ENCODE measurements at regions not wholly inside any gene's neighbourhood (a gene's known extent, or its start where the extent isn't known, plus 50 kb on each side); places are given as distances from the start of the nearest gene placed in this dataset.
"Not testable (repeated sequence)": the region's sequence is repeated elsewhere in the genome, so short reads cannot be mapped to it uniquely, and the experiment has no call there.

DNA sequence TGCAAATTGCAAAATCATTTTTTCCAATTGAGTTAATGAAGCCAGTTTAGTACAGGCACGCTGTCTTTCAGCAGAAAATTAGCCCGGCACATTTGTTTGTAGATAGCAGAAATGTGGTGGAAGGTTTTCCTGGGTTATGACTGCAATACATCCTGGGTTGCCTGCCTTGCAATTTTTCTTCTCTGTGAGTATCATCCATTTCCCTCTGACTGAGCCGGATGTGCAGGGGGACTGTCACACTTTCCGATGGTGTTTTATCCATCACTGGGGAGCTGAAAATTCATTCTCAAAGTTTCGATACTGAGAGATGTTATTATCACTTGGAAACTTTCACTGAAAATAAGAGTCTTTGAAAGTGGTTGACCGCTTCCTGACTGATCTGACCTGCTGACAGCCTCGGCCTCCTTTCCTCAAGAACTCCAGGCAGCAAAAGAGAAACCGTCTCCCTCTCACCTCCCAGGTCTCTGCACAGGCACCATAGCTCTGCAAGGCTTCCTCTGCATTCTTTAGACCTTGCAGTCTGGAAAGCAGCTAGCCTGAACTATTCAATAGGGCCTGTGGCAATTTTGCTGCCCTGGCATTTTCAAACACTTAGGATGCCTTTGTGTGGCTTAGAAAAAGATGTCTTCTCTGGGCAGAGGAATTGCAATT lies 320.8 kb upstream of the NRP1 start:
- POLR2A ChIA-PET (ENCODE audit: low non-redundant PET) = no interaction called here
- H3K4me3 ChIP-seq (ENCODE audit: low read depth, low read length, poor library complexity, severe bottlenecking) = no peak overlapping the region
- no peaks in the 10 kb centered on the region for H3K9me3 ChIP-seq (ENCODE audit: low read depth, low read length, poor library complexity, severe bottlenecking)
- no peaks in the 10 kb centered on the region for H3K36me3 ChIP-seq (ENCODE audit: insufficient read depth, low read length, poor library complexity, severe bottlenecking)
- DNase-seq (ENCODE audit: low spot score) = no peak
- no TSS peak for BruUV-seq (replicated peaks)
- CTCF ChIA-PET = no interaction called here
- H3K4me1 ChIP-seq (ENCODE audit: insufficient read depth, low read length, poor library complexity, severe bottlenecking) = peaks cover 7% of the 10 kb centered on the region
- intact Hi-C loops (cut with micrococcal nuclease; ENCODE audit: unreplicated experiment) = no loop called here
- TF ChIP-seq, protein P1, sequence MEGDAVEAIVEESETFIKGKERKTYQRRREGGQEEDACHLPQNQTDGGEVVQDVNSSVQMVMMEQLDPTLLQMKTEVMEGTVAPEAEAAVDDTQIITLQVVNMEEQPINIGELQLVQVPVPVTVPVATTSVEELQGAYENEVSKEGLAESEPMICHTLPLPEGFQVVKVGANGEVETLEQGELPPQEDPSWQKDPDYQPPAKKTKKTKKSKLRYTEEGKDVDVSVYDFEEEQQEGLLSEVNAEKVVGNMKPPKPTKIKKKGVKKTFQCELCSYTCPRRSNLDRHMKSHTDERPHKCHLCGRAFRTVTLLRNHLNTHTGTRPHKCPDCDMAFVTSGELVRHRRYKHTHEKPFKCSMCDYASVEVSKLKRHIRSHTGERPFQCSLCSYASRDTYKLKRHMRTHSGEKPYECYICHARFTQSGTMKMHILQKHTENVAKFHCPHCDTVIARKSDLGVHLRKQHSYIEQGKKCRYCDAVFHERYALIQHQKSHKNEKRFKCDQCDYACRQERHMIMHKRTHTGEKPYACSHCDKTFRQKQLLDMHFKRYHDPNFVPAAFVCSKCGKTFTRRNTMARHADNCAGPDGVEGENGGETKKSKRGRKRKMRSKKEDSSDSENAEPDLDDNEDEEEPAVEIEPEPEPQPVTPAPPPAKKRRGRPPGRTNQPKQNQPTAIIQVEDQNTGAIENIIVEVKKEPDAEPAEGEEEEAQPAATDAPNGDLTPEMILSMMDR (conservative IDR thresholded peaks at IDR 0.05; ENCODE audit: low read depth, low read length) = no peak
- no peak for TF ChIP-seq EZH2 (IDR thresholded peaks at IDR 0.05; ENCODE audit: borderline replicate concordance, low read depth, low read length, poor library complexity, severe bottlenecking)
- no peaks in the 10 kb centered on the region for H3K27me3 ChIP-seq (replicated peaks; ENCODE audit: insufficient read depth, low read depth, low read length, poor library complexity)
- no peak overlapping the region for H3K27ac ChIP-seq (ENCODE audit: low read depth, low read length, poor library complexity, severe bottlenecking)

DNA sequence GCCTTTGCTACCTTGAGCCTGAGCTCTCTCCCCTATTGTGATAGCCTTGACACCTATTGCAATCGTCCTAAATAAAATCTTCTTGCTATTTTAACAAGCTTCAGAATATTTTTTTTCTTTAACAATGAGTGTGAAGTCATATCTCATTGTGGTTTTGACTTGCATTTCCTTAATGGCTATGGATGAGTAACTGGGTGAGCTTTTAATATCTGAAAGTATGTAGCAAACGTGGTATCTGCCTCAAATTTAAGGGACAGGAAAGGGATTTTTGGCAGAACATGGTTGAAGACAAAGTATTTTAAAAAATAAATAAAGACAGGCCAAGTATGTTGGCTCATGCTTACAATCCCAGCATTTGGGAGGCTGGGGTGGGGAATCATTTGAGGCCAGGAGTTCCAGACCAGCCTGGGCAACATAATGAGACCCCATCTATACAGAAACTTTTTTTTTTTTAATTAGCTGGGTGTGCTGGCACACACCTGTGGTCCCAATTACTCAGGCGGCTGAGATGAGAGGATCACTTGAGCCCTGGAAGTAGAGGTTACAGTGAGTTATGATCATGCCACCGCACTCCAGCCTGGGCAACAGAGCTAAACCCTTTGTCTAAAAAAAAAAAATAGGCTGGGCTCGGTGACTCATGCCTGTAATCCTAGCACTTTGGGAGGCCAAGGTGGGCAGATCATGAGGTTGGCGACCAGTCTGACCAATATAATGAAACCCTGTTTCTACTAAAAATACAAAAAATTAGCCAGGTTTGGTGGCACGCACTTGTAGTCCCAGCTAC lies 319.3 kb upstream of the NRP1 start:
- Histone ChIP-seq H3K27me3 (replicated peaks; ENCODE audit: insufficient read depth, low read depth, low read length, poor library complexity) (no peaks in the 10 kb centered on the region), H3K36me3 (ENCODE audit: insufficient read depth, low read length, poor library complexity, severe bottlenecking) (no peaks in the 10 kb centered on the region), H3K4me3 (ENCODE audit: low read depth, low read length, poor library complexity, severe bottlenecking) (no peak overlapping the region), H3K4me1 (ENCODE audit: insufficient read depth, low read length, poor library complexity, severe bottlenecking) (no peaks in the 10 kb centered on the region), H3K9me3 (ENCODE audit: low read depth, low read length, poor library complexity, severe bottlenecking) (no peaks in the 10 kb centered on the region), H3K27ac (ENCODE audit: low read depth, low read length, poor library complexity, severe bottlenecking) (no peak overlapping the region)
- no TSS peak for BruUV-seq (replicated peaks)
- POLR2A ChIA-PET (ENCODE audit: low non-redundant PET) = no interaction called here
- CTCF ChIA-PET = interaction anchor here (0.6 kb wide), 1 partner anchor 267 kb away, joined by 21 read pairs; no protein-coding TSS in a partner anchor
- intact Hi-C loops (cut with micrococcal nuclease; ENCODE audit: unreplicated experiment) = no loop called here
- TF ChIP-seq, protein P1 (conservative IDR thresholded peaks at IDR 0.05; ENCODE audit: low read depth, low read length) = no peak
- TF ChIP-seq EZH2 (IDR thresholded peaks at IDR 0.05; ENCODE audit: borderline replicate concordance, low read depth, low read length, poor library complexity, severe bottlenecking) = no peak
- no peak for DNase-seq (ENCODE audit: low spot score)

DNA sequence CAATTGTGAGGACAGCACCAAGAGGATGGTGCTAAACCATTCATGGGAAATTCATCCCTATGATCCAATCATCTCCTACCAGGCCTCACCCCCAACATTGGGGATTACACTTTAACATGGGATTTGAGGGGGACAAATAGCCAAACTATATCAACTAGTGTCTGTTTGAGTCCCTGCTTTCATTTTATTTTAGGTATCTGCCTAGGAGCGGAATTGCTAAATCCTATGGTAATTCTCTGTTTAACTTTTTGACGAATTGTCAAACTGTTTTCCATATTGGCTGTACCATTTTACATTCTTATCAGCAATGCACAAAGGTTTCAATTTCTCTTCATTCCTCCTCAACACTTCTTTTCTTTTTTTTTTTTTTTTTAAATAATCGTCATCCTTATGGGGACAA lies 318.4 kb upstream of the NRP1 start:
- Histone ChIP-seq H3K27me3 (replicated peaks; ENCODE audit: insufficient read depth, low read depth, low read length, poor library complexity) (no peaks in the 10 kb centered on the region), H3K9me3 (ENCODE audit: low read depth, low read length, poor library complexity, severe bottlenecking) (no peaks in the 10 kb centered on the region), H3K36me3 (ENCODE audit: insufficient read depth, low read length, poor library complexity, severe bottlenecking) (no peaks in the 10 kb centered on the region), H3K4me3 (ENCODE audit: low read depth, low read length, poor library complexity, severe bottlenecking) (no peak overlapping the region), H3K4me1 (ENCODE audit: insufficient read depth, low read length, poor library complexity, severe bottlenecking) (no peaks in the 10 kb centered on the region), H3K27ac (ENCODE audit: low read depth, low read length, poor library complexity, severe bottlenecking) (no peak overlapping the region)
- intact Hi-C loops (cut with micrococcal nuclease; ENCODE audit: unreplicated experiment) = no loop called here
- BruUV-seq (replicated peaks) = no TSS peak
- ChIA-PET CTCF (interaction anchor here (0.6 kb wide), 1 partner anchor 266 kb away, joined by 21 read pairs; no protein-coding TSS in a partner anchor), POLR2A (ENCODE audit: low non-redundant PET) (no interaction called here)
- no peak for TF ChIP-seq EZH2 (IDR thresholded peaks at IDR 0.05; ENCODE audit: borderline replicate concordance, low read depth, low read length, poor library complexity, severe bottlenecking)
- TF ChIP-seq, protein P1 (conservative IDR thresholded peaks at IDR 0.05; ENCODE audit: low read depth, low read length) = no peak
- no peak for DNase-seq (ENCODE audit: low spot score)

DNA sequence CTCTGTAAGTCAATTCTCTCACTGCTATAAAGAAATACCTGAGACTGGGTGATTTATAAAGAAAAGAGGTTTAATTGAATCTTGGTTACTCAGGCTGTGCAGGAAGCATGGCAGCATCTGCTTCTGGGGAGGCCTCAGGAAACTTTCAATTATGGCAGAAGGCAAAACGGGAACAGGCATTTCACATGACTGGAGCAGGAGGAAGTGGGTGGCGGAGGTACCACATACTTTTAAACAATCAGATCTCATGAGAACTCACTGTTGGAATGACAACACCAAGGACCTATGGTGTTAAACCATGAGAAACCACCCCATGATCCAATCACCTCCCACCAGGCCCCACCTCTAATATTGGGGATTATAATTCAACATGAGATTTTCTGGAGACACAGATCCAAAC lies 315.7 kb upstream of the NRP1 start:
- DNase-seq (ENCODE audit: low spot score); POLR2A ChIA-PET (ENCODE audit: low non-redundant PET); H3K9me3 ChIP-seq (ENCODE audit: low read depth, low read length, poor library complexity, severe bottlenecking); CTCF ChIA-PET; H3K4me3 ChIP-seq (ENCODE audit: low read depth, low read length, poor library complexity, severe bottlenecking); intact Hi-C loops (cut with micrococcal nuclease; ENCODE audit: unreplicated experiment); H3K36me3 ChIP-seq (ENCODE audit: insufficient read depth, low read length, poor library complexity, severe bottlenecking); H3K27ac ChIP-seq (ENCODE audit: low read depth, low read length, poor library complexity, severe bottlenecking); BruUV-seq (replicated peaks); H3K27me3 ChIP-seq (replicated peaks; ENCODE audit: insufficient read depth, low read depth, low read length, poor library complexity); H3K4me1 ChIP-seq (ENCODE audit: insufficient read depth, low read length, poor library complexity, severe bottlenecking): not testable (repeated sequence)
